Common myeloid progenitor, CD34-positive (primary cell): ENCODE measurements at regions not wholly inside any gene's neighbourhood (a gene's known extent, or its start where the extent isn't known, plus 50 kb on each side); places are given as distances from the start of the nearest gene placed in this dataset.

Experiments used
- CTCF ChIA-PET: fragments of 350-600 bp; sonication (Branson Sonifier 250); formaldehyde crosslinking; loops from one replicate; lab custom pipeline; 2021; ENCODE audit warnings: antibody characterized with exemption; lab: Charles Lee
- POLR2A ChIA-PET: fragments of 350-600 bp; sonication (Branson Sonifier 250); formaldehyde crosslinking; loops from one replicate; lab custom pipeline; 2021; ENCODE audit warnings: antibody characterized with exemption; lab: Charles Lee
- DNase-seq, 3 donors: peaks; one replicate each; pipeline versions ENCODE4 v3.0.0 to v3.0.0-alpha.2; 2013
- H3K27ac ChIP-seq, 2 experiments: 1 replicate in 1 of 2; 2 replicates in 1 of 2; pipeline ENCODE4 v1.7.0; 2013; ENCODE audit warnings: inconsistent platforms in 2 of 2, low read length in 2 of 2, mild to moderate bottlenecking in 2 of 2, low read depth in 1 of 2, moderate library complexity in 1 of 2; ENCODE audit not compliant: severe bottlenecking in 2 of 2, insufficient read depth in 1 of 2, poor library complexity in 1 of 2
- H3K27me3 ChIP-seq, 5 experiments: replicated peaks in 2 of 5; 1 replicate in 3 of 5; 2 replicates in 2 of 5; pipeline versions ENCODE4 v1.6.1 to v1.7.0; 2013; ENCODE audit warnings: low read length in 4 of 5, mild to moderate bottlenecking in 2 of 5, moderate library complexity in 2 of 5, inconsistent platforms in 1 of 5; ENCODE audit not compliant: insufficient read depth in 5 of 5, control insufficient read depth in 4 of 5
- H3K36me3 ChIP-seq, 4 experiments: 1 replicate in 2 of 4; 2 replicates in 2 of 4; pipeline versions ENCODE4 v1.6.1 to v1.7.0; 2013; ENCODE audit warnings: low read length in 3 of 4, control low read depth in 1 of 4, mild to moderate bottlenecking in 1 of 4; ENCODE audit not compliant: control insufficient read depth in 4 of 4, insufficient read depth in 4 of 4
- H3K4me1 ChIP-seq, 4 experiments: 1 replicate in 3 of 4; 2 replicates in 1 of 4; pipeline versions ENCODE4 v1.6.1 to v1.7.1; 2013; ENCODE audit warnings: low read length in 3 of 4, mild to moderate bottlenecking in 3 of 4, control low read depth in 1 of 4, inconsistent platforms in 1 of 4, moderate library complexity in 1 of 4; ENCODE audit not compliant: control insufficient read depth in 4 of 4, insufficient read depth in 4 of 4; ENCODE audit errors: control extremely low read depth in 1 of 4
- H3K4me3 ChIP-seq, 7 experiments: 1 replicate in 4 of 7; 2 replicates in 3 of 7; pipeline versions ENCODE4 v1.5.1 to v1.7.0; 2013; ENCODE audit warnings: mild to moderate bottlenecking in 7 of 7, low read length in 6 of 7, moderate library complexity in 6 of 7, inconsistent platforms in 2 of 7, low read depth in 2 of 7, control low read depth in 1 of 7; ENCODE audit not compliant: insufficient read depth in 4 of 7, control insufficient read depth in 1 of 7; ENCODE audit errors: extremely low read depth in 1 of 7
- H3K9me3 ChIP-seq, 5 experiments: 1 replicate in 4 of 5; 2 replicates in 1 of 5; pipeline versions ENCODE4 v1.6.1 to v1.7.1; 2013; ENCODE audit warnings: low read length in 4 of 5, mild to moderate bottlenecking in 2 of 5, inconsistent platforms in 1 of 5, low read depth in 1 of 5, moderate library complexity in 1 of 5; ENCODE audit not compliant: control insufficient read depth in 4 of 5, insufficient read depth in 2 of 5; ENCODE audit errors: control extremely low read depth in 1 of 5
- WGBS: methylation state at CpG from one replicate; pipeline ENCODE4 v1.1.5; 2013; ENCODE audit not compliant: insufficient coverage; 5-methylcytosine and 5-hydroxymethylcytosine counted together

DNA sequence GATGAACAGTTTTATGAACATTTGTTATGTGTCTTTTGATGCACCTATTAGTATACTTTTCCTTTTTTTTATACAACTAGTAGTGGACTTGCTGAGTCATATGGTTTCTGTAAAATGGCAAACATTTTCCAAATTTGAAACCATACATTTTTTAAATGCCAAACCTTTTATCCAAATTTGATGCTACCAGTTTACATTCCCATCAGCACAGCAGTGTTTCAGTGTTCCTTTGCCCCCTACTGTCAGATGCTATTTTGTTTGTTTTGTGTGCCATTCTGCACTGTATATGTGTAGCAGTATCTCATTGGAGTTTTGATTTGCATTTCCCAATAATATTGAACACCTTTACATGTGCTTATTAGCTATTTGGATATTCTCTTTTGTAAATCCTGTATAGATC is 219.4 kb downstream of the TANC2 start:
- Histone ChIP-seq H3K36me3 (peaks cover 0 to 3% (median 0%) of the 10 kb centered on the region in 4 experiments), H3K4me1 (no peaks in the 10 kb centered on the region), H3K27ac (no peak overlapping the region), H3K27me3 (no peaks in the 10 kb centered on the region), H3K4me3 (no peak overlapping the region), H3K9me3 (peaks cover 0 to 2% (median 0%) of the 10 kb centered on the region in 5 experiments)
- POLR2A ChIA-PET, result no interaction called here
- no peak for DNase-seq
- CTCF ChIA-PET, result no interaction called here

GRCh38 chr17:63189082-63189481 is 223.0 kb downstream of the TANC2 start:
- Histone ChIP-seq H3K9me3 (peaks cover 0 to 2% (median 0%) of the 10 kb centered on the region in 5 experiments), H3K27ac (no peak overlapping the region), H3K36me3 (peaks cover 0 to 3% (median 0%) of the 10 kb centered on the region in 4 experiments), H3K4me1 (no peaks in the 10 kb centered on the region), H3K4me3 (no peak overlapping the region), H3K27me3 (no peaks in the 10 kb centered on the region)
- peak in 2 of 3 donors; percentile 4 to 6 for DNase-seq
- CTCF ChIA-PET, result no interaction called here
- POLR2A ChIA-PET, result no interaction called here

DNA sequence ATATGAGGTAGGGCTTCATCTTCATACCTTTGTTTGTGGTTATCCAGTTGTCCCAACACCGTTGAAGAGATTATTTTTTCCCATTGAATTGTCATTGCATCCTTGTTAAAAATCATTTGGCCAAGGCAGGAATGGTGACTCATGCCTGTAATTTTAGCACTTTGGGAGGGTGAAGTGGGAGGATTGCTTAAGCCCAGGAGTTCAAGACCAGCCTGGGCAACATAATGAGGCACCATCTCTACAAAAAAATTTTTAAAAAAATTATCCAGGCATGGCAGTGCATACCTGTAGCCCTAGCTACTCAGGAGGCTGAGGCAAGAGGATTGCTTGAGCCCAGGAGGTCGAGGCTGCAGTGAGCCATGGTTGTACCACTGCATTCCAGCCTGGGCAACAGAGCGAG is 223.9 kb downstream of the TANC2 start:
- Histone ChIP-seq H3K27ac (no peak overlapping the region), H3K4me1 (no peaks in the 10 kb centered on the region), H3K4me3 (no peak overlapping the region), H3K36me3 (peaks cover 0 to 4% (median 0%) of the 10 kb centered on the region in 4 experiments), H3K9me3 (peaks cover 0 to 2% (median 0%) of the 10 kb centered on the region in 5 experiments), H3K27me3 (no peaks in the 10 kb centered on the region)
- no peak for DNase-seq
- ChIA-PET CTCF (no interaction called here), POLR2A (no interaction called here)
- 100% methylated on average over 1 of the region's 3 CpGs for WGBS

DNA sequence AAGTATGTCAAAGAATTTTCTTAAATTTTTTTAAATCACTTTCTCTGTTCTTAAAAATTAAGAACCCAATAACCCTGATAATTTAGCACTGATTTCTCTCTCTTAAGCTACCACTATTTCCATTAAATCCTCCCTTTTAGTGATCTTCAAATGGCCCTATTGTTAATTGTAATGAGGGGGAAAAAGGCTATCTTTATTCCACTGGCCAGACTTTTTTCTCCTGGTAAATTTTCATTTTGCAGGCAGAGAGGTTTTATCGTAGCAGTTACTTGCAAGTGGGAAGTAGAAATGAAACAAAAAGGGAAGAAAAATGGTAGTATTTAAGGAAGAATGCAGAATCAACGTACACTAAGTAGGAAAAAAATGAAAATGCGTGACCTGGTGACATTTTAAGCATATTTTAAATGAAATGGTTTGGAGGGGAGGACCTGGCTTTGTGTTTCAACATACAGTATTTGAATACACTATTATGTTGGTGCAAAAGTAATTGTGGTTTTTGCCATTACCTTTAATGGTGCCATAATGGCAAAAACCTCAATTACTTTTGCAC is 224.9 kb downstream of the TANC2 start:
- POLR2A ChIA-PET, result interaction anchor here (0.6 kb wide), 1 partner anchor 1320 kb away, joined by 4 read pairs; no protein-coding TSS in a partner anchor
- WGBS, result 100% methylated on average over 1 of the region's 3 CpGs
- Histone ChIP-seq H3K4me3 (no peak overlapping the region), H3K27ac (no peak overlapping the region), H3K36me3 (peaks cover 0 to 4% (median 0%) of the 10 kb centered on the region in 4 experiments), H3K4me1 (no peaks in the 10 kb centered on the region), H3K9me3 (peaks cover 0 to 2% (median 0%) of the 10 kb centered on the region in 5 experiments), H3K27me3 (no peaks in the 10 kb centered on the region)
- CTCF ChIA-PET, result no interaction called here
- no peak for DNase-seq

GRCh38 chr17:63191610-63192009 is 225.6 kb downstream of the TANC2 start:
- H3K27me3 ChIP-seq, result no peaks in the 10 kb centered on the region
- peaks cover 0 to 2% (median 0%) of the 10 kb centered on the region in 5 experiments for H3K9me3 ChIP-seq
- no peak overlapping the region for H3K27ac ChIP-seq
- WGBS, result 98% methylated on average over 4 of the region's 8 CpGs
- ChIA-PET POLR2A (no interaction called here), CTCF (no interaction called here)
- no peaks in the 10 kb centered on the region for H3K4me1 ChIP-seq
- H3K36me3 ChIP-seq, result peaks cover 0 to 4% (median 0%) of the 10 kb centered on the region in 4 experiments
- H3K4me3 ChIP-seq, result no peak overlapping the region
- peak in 2 of 3 donors; percentile 1 to 3 for DNase-seq

DNA sequence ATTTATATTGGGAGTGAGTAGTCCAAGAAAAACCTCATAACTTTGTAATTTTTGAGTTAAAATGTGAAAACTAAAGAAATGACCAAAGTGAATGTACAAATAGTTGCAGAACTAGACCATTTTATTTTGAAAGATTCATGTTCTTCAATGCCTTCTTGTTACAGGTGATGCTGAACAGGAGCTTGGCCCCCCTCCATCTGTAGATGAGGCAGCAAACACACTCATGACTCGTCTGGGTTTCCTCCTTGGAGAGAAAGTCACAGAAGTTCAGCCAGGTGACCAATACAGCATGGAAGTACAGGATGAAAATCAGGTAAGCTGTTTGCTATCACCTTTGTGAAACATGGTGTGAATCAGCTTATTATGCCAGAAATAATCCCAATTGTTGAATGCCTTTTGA is 227.8 kb downstream of the TANC2 start:
- ChIA-PET POLR2A (no interaction called here), CTCF (no interaction called here)
- Histone ChIP-seq H3K36me3 (peaks cover 0 to 4% (median 0%) of the 10 kb centered on the region in 4 experiments), H3K4me1 (peaks cover 0 to 6% (median 0%) of the 10 kb centered on the region in 4 experiments), H3K4me3 (no peak overlapping the region), H3K9me3 (no peaks in the 10 kb centered on the region), H3K27ac (no peak overlapping the region), H3K27me3 (no peaks in the 10 kb centered on the region)
- DNase-seq, result no peak
- 20% methylated on average over 1 of the region's 1 CpG for WGBS

- ChIA-PET POLR2A (no interaction called here), CTCF (interaction anchor here (1.2 kb wide), 1 partner anchor 10 kb away, joined by 3 read pairs; no protein-coding TSS in a partner anchor)
These were observed 230.8 kb downstream of the TANC2 start for GRCh38 chr17:63196772-63197335.

More at GRCh38 chr17:63196772-63197335, 230.8 kb downstream of the TANC2 start:
- Histone ChIP-seq H3K4me3 (peak overlapping the region in 4 of 7 experiments; percentile 2 to 64 (median 34)), H3K36me3 (peaks cover 0 to 4% (median under 1%) of the 10 kb centered on the region in 4 experiments), H3K27me3 (no peaks in the 10 kb centered on the region), H3K9me3 (no peaks in the 10 kb centered on the region), H3K27ac (peak overlapping the region in 1 of 2 experiments; percentile 59), H3K4me1 (peaks cover 0 to 6% (median 0%) of the 10 kb centered on the region in 4 experiments)
- DNase-seq, result peak; percentile 15 to 54 (median 43)
- WGBS, result no CpG with 5 or more reads among the region's 1 CpG
